K562 (cell line): ENCODE measurements at regions not wholly inside any gene's neighbourhood (a gene's known extent, or its start where the extent isn't known, plus 50 kb on each side); places are given as distances from the start of the nearest gene placed in this dataset.

ENCODE experiments used
- ATAC-seq: fragments of 200-7000 bp; cut with Tn5 transposase; 3 replicates; pipeline ENCODE4 v1.9.1; 2020; ENCODE audit warnings: moderate library complexity
- BruUV-seq: library from RNA; stranded (reverse); fragments of 400-500 nt; replicated peaks from 2 replicates; lab custom pipeline; 2021; lab: Mats Ljungman, UMichigan
- CTCF ChIA-PET: fragments of 300-600 bp; formaldehyde crosslinking; extraction: SDS; loops from one replicate; lab custom pipeline; 2021; ENCODE audit warnings: low intra/inter-chr PET ratio; lab: Yijun Ruan, JAX
- POLR2A ChIA-PET: fragments of 300-600, 350-650 bp; sonication (Branson Sonifier 250); formaldehyde crosslinking; extraction: SDS; loops from one replicate; lab custom pipeline; 2021; ENCODE audit warnings: antibody characterized with exemption, inconsistent platforms; lab: Yijun Ruan, JAX
- DNase-seq, 4 experiments: peaks; one replicate each; pipeline versions ENCODE4 v3.0.0 to v3.0.0-alpha.2; 2011 to 2018; ENCODE audit warnings: low spot score in 3 of 4, mixed read lengths in 3 of 4; ENCODE audit errors: extremely low read depth in 1 of 4
- FAIRE-seq: peaks from 2 replicates; lab custom pipeline; 2011; peaks lifted over from hg19 to GRCh38; lab: Jason Lieb, UNC
- H2AFZ ChIP-seq: 2 replicates; pipeline ENCODE4 v1.6.0; 2011; ENCODE audit warnings: low read depth, low read length, control low read depth, inconsistent platforms
- H3K27ac ChIP-seq: fragments of 200-600 bp; 3 replicates; pipeline ENCODE4 v1.8.0; 2011; ENCODE audit warnings: low read depth, mild to moderate bottlenecking, control low read depth, inconsistent platforms, low read length, moderate library complexity, mixed read lengths; ENCODE audit errors: extremely low read depth
- H3K27me3 ChIP-seq, 2 experiments: fragments of 300-600 bp in 1 of 2; 2 replicates in 1 of 2; 3 replicates in 1 of 2; pipeline versions ENCODE4 v1.6.0 to v1.8.0; 2011; ENCODE audit warnings: inconsistent platforms in 2 of 2, low read length in 2 of 2, mild to moderate bottlenecking in 1 of 2, mixed read lengths in 1 of 2, moderate library complexity in 1 of 2; ENCODE audit not compliant: control insufficient read depth in 2 of 2, insufficient read depth in 2 of 2
- H3K36me3 ChIP-seq: fragments of 300-600 bp; 3 replicates; pipeline ENCODE4 v1.8.0; 2011; ENCODE audit warnings: mild to moderate bottlenecking, low read length, inconsistent platforms; ENCODE audit not compliant: control insufficient read depth, insufficient read depth
- H3K4me1 ChIP-seq, 2 experiments: fragments of 200-600 bp in 1 of 2; replicated peaks in 1 of 2; 2 replicates in 1 of 2; 3 replicates in 1 of 2; pipeline versions ENCODE4 v1.5.1 to v1.8.0; 2011; ENCODE audit warnings: inconsistent platforms in 2 of 2, low read length in 2 of 2, mild to moderate bottlenecking in 1 of 2, mixed read lengths in 1 of 2, moderate library complexity in 1 of 2; ENCODE audit not compliant: control insufficient read depth in 2 of 2, insufficient read depth in 2 of 2
- H3K4me2 ChIP-seq: 2 replicates; pipeline ENCODE4 v1.6.1; 2011; ENCODE audit warnings: low read length, control low read depth, inconsistent platforms, mixed read lengths; ENCODE audit not compliant: insufficient read depth
- H3K4me3 ChIP-seq: fragments of 200-600 bp; sonication (generic), shearing (Covaris generic); 2 replicates; pipeline ENCODE4 v1.5.1; 2016; ENCODE audit warnings: control low read depth, inconsistent platforms
- H3K79me2 ChIP-seq: fragments of 200-600 bp; 3 replicates; pipeline ENCODE4 v1.8.0; 2011; ENCODE audit warnings: low read length, inconsistent platforms; ENCODE audit not compliant: control insufficient read depth, insufficient read depth
- H3K9ac ChIP-seq, 2 experiments: 2 replicates each; pipeline versions ENCODE4 v1.6.0 to v1.6.1; 2011; ENCODE audit warnings: low read depth in 2 of 2, low read length in 2 of 2, control low read depth in 1 of 2, inconsistent platforms in 1 of 2, mild to moderate bottlenecking in 1 of 2, mixed read lengths in 1 of 2; ENCODE audit not compliant: insufficient read depth in 1 of 2
- H3K9me1 ChIP-seq: one replicate; pipeline ENCODE4 v1.6.0; 2011; ENCODE audit warnings: inconsistent platforms, mild to moderate bottlenecking, low read length, moderate library complexity; ENCODE audit not compliant: control insufficient read depth, insufficient read depth
- H3K9me3 ChIP-seq: replicated peaks from 2 replicates; pipeline ENCODE4 v1.5.1; 2011; ENCODE audit warnings: low read depth, low read length, inconsistent platforms; ENCODE audit not compliant: control insufficient read depth, insufficient read depth
- H4K20me1 ChIP-seq: replicated peaks from 2 replicates; pipeline ENCODE4 v1.6.1; 2011; ENCODE audit warnings: low read length, inconsistent platforms, mixed read lengths; ENCODE audit not compliant: control insufficient read depth, insufficient read depth
- CEBPG ChIP-seq, 3 experiments: fragments of 200-800 bp in 1 of 3; sonication (Bioruptor generic) in 1 of 3; sonication (generic) in 1 of 3; formaldehyde crosslinking in 1 of 3; IDR thresholded peaks in 2 of 3; conservative IDR thresholded peaks in 1 of 3; 2 replicates each; pipeline versions ENCODE4 v1.6.1 to v1.8.0; 2016 to 2022; ENCODE audit warnings: missing compliant biosample characterization in 2 of 3, missing genetic modification characterization in 2 of 3, mild to moderate bottlenecking in 1 of 3, missing genetic modification reagents in 1 of 3
- CEBPZ ChIP-seq: fragments of 150-350 bp; IDR thresholded peaks from 2 replicates; pipeline ENCODE4 v1.6.1; 2014; ENCODE audit warnings: low read depth, mild to moderate bottlenecking, low read length, borderline replicate concordance
- ETV1 ChIP-seq: fragments of 450-650 bp; conservative IDR thresholded peaks from 2 replicates; pipeline ENCODE4 v1.6.1; 2016; ENCODE audit warnings: missing genetic modification characterization, control low read depth, low read depth, missing compliant biosample characterization
- GMEB1 ChIP-seq: fragments of 250-450 bp; sonication (Bioruptor Pico); IDR thresholded peaks from 2 replicates; pipeline ENCODE4 v1.4.0; 2020; ENCODE audit warnings: mild to moderate bottlenecking
- JUND ChIP-seq, 2 experiments: IDR thresholded peaks; 2 replicates in 1 of 2; 3 replicates in 1 of 2; pipeline ENCODE4 v1.6.1; 2011; ENCODE audit warnings: borderline replicate concordance in 2 of 2, low read depth in 2 of 2, low read length in 2 of 2, improper control_type of control experiment in 1 of 2, missing biosample characterization in 1 of 2, missing genetic modification characterization in 1 of 2, missing genetic modification reagents in 1 of 2
- MCM2 ChIP-seq: fragments of 450-650 bp; IDR thresholded peaks from 2 replicates; pipeline ENCODE4 v1.6.1; 2017; ENCODE audit warnings: low read depth, mild to moderate bottlenecking
- NEUROD1 ChIP-seq: fragments of 150-350 bp; IDR thresholded peaks from 2 replicates; pipeline ENCODE4 v1.6.1; 2014; ENCODE audit warnings: borderline replicate concordance, low read length, low read depth; ENCODE audit not compliant: partially characterized antibody
- NR1H2 ChIP-seq: sonication (generic); formaldehyde crosslinking; IDR thresholded peaks from 2 replicates; pipeline ENCODE4 v1.4.0; 2020; ENCODE audit warnings: mild to moderate bottlenecking, missing genetic modification reagents
- NUFIP1 ChIP-seq: fragments of 450-650 bp; IDR thresholded peaks from 2 replicates; pipeline ENCODE4 v1.6.1; 2018; ENCODE audit not compliant: partially characterized antibody
- PHF20 ChIP-seq: fragments of 450-650 bp; IDR thresholded peaks from 2 replicates; pipeline ENCODE4 v1.6.1; 2018; ENCODE audit not compliant: partially characterized antibody
- RBM14 ChIP-seq: fragments of 200-400 bp; formaldehyde crosslinking; IDR thresholded peaks from 2 replicates; pipeline ENCODE4 v1.6.1; 2018; ENCODE audit warnings: low read depth, mild to moderate bottlenecking, low read length, moderate library complexity, borderline replicate concordance; ENCODE audit not compliant: insufficient read depth
- RBM17 ChIP-seq: fragments of 200-400 bp; formaldehyde crosslinking; IDR thresholded peaks from 2 replicates; pipeline ENCODE4 v1.6.1; 2017; ENCODE audit warnings: low read depth, mild to moderate bottlenecking, low read length, borderline replicate concordance
- XRCC3 ChIP-seq: fragments of 450-650 bp; IDR thresholded peaks from 2 replicates; pipeline ENCODE4 v1.6.1; 2017; ENCODE audit warnings: mild to moderate bottlenecking, moderate library complexity
- ZNF134 ChIP-seq: fragments of 250-450 bp; sonication (Bioruptor Pico); conservative IDR thresholded peaks from 2 replicates; pipeline ENCODE4 v1.4.0; 2020
- ZNF398 ChIP-seq: fragments of 250-450 bp; sonication (Bioruptor Pico); IDR thresholded peaks from 2 replicates; pipeline ENCODE4 v1.8.0; 2021; ENCODE audit warnings: moderate library complexity, mild to moderate bottlenecking, inconsistent platforms
- ZNF695 ChIP-seq: fragments of 450-650 bp; formaldehyde crosslinking; IDR thresholded peaks from 2 replicates; pipeline ENCODE4 v1.4.0; 2020; ENCODE audit warnings: mild to moderate bottlenecking, moderate library complexity
- WGBS: fragments of 100-300 bp; shearing (Covaris generic); methylation state at CpG from one replicate; pipeline ENCODE4 v1.1.6; 2016; ENCODE audit warnings: low coverage, mixed read lengths; ENCODE audit not compliant: insufficient coverage; ENCODE audit errors: missing lambda C conversion rate; 5-methylcytosine and 5-hydroxymethylcytosine counted together
- in situ Hi-C: fragments of 300-500 bp; cut with MboI; formaldehyde crosslinking; loops from 4 replicates; pipeline ENCODE4 v1.15.0; 2018; ENCODE audit warnings: inconsistent platforms, mixed read lengths
- intact Hi-C: fragments of 100-400 bp; cut with micrococcal nuclease; formaldehyde crosslinking; loops from 2 replicates; pipeline ENCODE4 v1.14.2; 2022

GRCh38 chr14:42140831-42141279 is 534.2 kb downstream of the LRFN5 start:
- CTCF ChIA-PET = no interaction called here
- Histone ChIP-seq H3K9ac (no peak overlapping the region), H3K4me2 (no peak overlapping the region), H3K9me3 (no peaks in the 10 kb centered on the region), H3K27me3 (no peaks in the 10 kb centered on the region), H3K9me1 (no peaks in the 10 kb centered on the region), H3K79me2 (no peaks in the 10 kb centered on the region), H3K4me3 (no peak overlapping the region), H3K4me1 (no peaks in the 10 kb centered on the region), H3K27ac (no peak overlapping the region), H2AFZ (no peak overlapping the region), H3K36me3 (no peaks in the 10 kb centered on the region), H4K20me1 (no peaks in the 10 kb centered on the region)
- WGBS = 0% methylated on average over 1 of the region's 1 CpG
- FAIRE-seq (no peak), DNase-seq (no peak), ATAC-seq (no peak)
- in situ Hi-C loops (no loop called here), intact Hi-C loops (no loop called here)
- BruUV-seq = no TSS peak
- POLR2A ChIA-PET = no interaction called here
- TF ChIP-seq CEBPG (CRISPR knock-in tag; IDR thresholded peaks at IDR 0.05) = no peak
- TF ChIP-seq CEBPG (tag; conservative IDR thresholded peaks at IDR 0.05 in 1 of 2, IDR thresholded peaks at IDR 0.05 in 1 of 2) = no peak
- no peak for TF ChIP-seq RBM17
- TF ChIP-seq RBM14 = no peak
- TF ChIP-seq NUFIP1 = no peak
- no peak for TF ChIP-seq MCM2
- TF ChIP-seq ETV1 (tag) = no peak
- TF ChIP-seq ZNF695 (CRISPR knock-in tag) = no peak
- no peak for TF ChIP-seq XRCC3
- no peak for TF ChIP-seq GMEB1 (CRISPR knock-in tag)
- no peak for TF ChIP-seq NEUROD1
- no peak for TF ChIP-seq ZNF398 (CRISPR knock-in tag)
- no peak for TF ChIP-seq JUND (IDR thresholded peaks at IDR 0.05; ENCODE audit: borderline replicate concordance, low read depth, low read length)
- no peak for TF ChIP-seq JUND (tag; IDR thresholded peaks at IDR 0.05; ENCODE audit: borderline replicate concordance, low read depth, low read length)
- TF ChIP-seq NR1H2 (CRISPR knock-in tag) = no peak
- no peak for TF ChIP-seq PHF20
- TF ChIP-seq CEBPZ = no peak
- TF ChIP-seq ZNF134 (CRISPR knock-in tag) = no peak
